Brain microvascular endothelial cell (primary cell): ENCODE measurements at regions not wholly inside any gene's neighbourhood (a gene's known extent, or its start where the extent isn't known, plus 50 kb on each side); places are given as distances from the start of the nearest gene placed in this dataset.

Experiments used
- DNase-seq: peaks from one replicate; pipeline ENCODE4 v3.0.0-alpha.2; 2020
- H3K27ac ChIP-seq: fragments of 250-450 bp; sonication (Bioruptor Pico); 2 replicates; pipeline ENCODE4 v1.5.1; 2020; ENCODE audit warnings: mild to moderate bottlenecking, moderate library complexity
- H3K27me3 ChIP-seq: fragments of 250-450 bp; sonication (Bioruptor Pico); replicated peaks from 2 replicates; pipeline ENCODE4 v1.5.1; 2020; ENCODE audit warnings: mild to moderate bottlenecking
- H3K36me3 ChIP-seq: fragments of 250-450 bp; sonication (Bioruptor Pico); replicated peaks from 2 replicates; pipeline ENCODE4 v1.5.1; 2020; ENCODE audit warnings: mild to moderate bottlenecking
- H3K4me3 ChIP-seq: 2 replicates; pipeline ENCODE4 v1.5.1; 2011; ENCODE audit warnings: low read depth, mild to moderate bottlenecking, control low read depth, low read length, moderate library complexity
- CTCF ChIP-seq: IDR thresholded peaks from 2 replicates; pipeline ENCODE4 v1.5.1; 2011; ENCODE audit warnings: low read depth, mild to moderate bottlenecking, moderate library complexity, low read length, control low read depth, inconsistent platforms; ENCODE audit errors: missing control alignments
- in situ Hi-C: cut with HindIII; loops from 2 replicates; pipeline ENCODE4 v1.10.0; 2017; ENCODE audit warnings: low sequenced_read_pairs, low pct_ligation_motif_present

DNA sequence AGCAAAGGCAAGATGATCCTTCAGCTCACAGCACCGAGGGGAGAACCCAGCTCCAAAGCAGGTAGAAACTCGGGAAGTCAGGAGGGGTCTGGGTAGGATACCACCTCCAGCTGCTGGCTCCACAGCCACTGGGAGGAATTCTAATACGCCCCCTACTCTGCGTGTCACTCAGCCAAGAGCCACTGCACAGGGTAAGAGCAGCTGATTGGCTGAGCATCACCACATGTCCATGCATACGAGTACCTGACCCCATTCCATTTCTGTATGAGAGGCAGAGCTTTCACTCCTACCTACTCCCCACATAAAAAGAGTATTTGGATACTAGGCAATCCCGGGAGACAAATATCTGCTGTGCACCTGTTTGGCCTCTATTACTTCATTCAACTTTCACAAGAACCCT, 121.4 kb downstream of the RRAGC start:
- no peak for DNase-seq
- H3K27me3 ChIP-seq, result no peaks in the 10 kb centered on the region
- no peak overlapping the region for H3K4me3 ChIP-seq
- no peak for TF ChIP-seq CTCF
- H3K27ac ChIP-seq, result no peak overlapping the region
- in situ Hi-C loops, result no loop called here
- H3K36me3 ChIP-seq, result no peaks in the 10 kb centered on the region

DNA sequence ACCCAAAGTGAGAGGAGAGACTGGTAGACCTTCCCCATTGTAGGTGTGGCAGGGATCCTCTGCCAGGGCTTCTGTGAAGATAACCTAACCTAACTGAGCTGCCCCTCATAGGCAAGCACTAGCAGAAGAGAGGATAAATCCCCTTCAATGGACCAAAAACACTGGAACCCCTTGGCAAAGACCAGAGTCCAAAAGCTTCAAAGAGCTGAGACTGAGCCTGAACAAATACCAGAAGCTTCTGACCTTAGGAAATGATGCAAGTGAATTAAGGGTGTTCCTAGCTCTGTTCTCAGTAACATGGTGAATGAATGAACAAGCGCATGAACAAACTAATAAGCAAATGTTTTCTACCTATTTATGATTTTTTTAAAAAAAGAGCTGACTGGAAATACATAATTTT, 123.2 kb downstream of the RRAGC start:
- TF ChIP-seq CTCF, result no peak
- DNase-seq, result no peak
- peaks cover 4% of the 10 kb centered on the region for H3K27me3 ChIP-seq
- peak overlapping the region; percentile 50 for H3K27ac ChIP-seq
- H3K36me3 ChIP-seq, result no peaks in the 10 kb centered on the region
- H3K4me3 ChIP-seq, result no peak overlapping the region
- in situ Hi-C loops, result no loop called here

GRCh38 chr1:38735651-38736161, 123.9 kb downstream of the RRAGC start:
- no peak for TF ChIP-seq CTCF
- Histone ChIP-seq H3K4me3 (no peak overlapping the region), H3K27me3 (peaks cover 4% of the 10 kb centered on the region), H3K36me3 (no peaks in the 10 kb centered on the region), H3K27ac (peak overlapping the region; percentile 50)
- in situ Hi-C loops, result no loop called here
- DNase-seq, result peak; percentile 84

GRCh38 chr1:38733761-38734160, 125.8 kb downstream of the RRAGC start:
- Histone ChIP-seq H3K4me3 (no peak overlapping the region), H3K36me3 (no peaks in the 10 kb centered on the region), H3K27me3 (peaks cover 4% of the 10 kb centered on the region), H3K27ac (no peak overlapping the region)
- in situ Hi-C loops, result no loop called here
- TF ChIP-seq CTCF, result no peak
- DNase-seq, result no peak

DNA sequence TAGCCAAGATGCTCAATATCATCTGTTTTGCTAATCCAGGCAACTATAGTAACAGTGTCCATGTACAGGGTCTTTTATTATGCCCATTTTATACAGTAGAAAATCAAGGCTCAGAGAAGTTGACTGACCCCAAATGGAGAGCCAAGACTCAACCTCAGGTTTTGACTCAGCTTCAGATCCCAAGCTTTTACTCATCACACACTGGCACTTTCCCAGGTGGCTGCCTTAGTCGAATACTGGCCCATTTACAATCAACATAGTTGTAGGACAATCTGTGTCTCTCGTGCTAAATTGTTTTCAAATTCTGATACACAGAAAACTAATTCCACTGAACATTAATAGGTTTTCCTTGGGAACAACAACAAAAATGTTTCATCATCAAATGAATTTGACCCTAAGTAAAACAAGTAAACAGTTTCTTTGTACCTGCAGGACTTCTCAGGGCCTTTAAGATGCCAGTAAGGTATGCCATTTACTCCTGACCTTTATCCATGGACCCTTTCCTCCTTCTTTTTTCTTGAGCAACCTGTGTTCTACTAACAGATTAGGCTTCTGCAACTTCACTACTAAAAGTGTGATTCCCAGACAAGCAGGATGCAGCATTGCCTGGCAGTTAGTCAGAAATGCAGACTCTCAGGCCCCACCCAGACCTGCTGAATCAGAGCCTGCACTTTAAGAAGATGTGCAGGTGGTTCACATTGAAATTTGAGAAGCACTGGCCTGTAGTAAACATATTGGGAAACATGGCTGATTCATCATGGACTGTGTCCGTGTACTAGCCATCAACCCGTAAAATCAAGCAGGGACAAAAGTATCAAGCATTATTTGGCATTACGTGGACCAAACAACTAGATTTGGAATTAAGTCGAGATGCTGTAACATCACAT, 128.8 kb downstream of the RRAGC start:
- in situ Hi-C loops, result no loop called here
- Histone ChIP-seq H3K36me3 (no peaks in the 10 kb centered on the region), H3K4me3 (no peak overlapping the region), H3K27ac (no peak overlapping the region), H3K27me3 (peaks cover 4% of the 10 kb centered on the region)
- no peak for DNase-seq
- TF ChIP-seq CTCF, result no peak
